Kidney (tissue), 13 donors: ENCODE measurements at regions not wholly inside any gene's neighbourhood (a gene's known extent, or its start where the extent isn't known, plus 50 kb on each side); places are given as distances from the start of the nearest gene placed in this dataset.
"Not testable (repeated sequence)": the region's sequence is repeated elsewhere in the genome, so short reads cannot be mapped to it uniquely, and the experiment has no call there.

Source experiments
- DNase-seq, 5 donors: peaks; one replicate each; pipeline ENCODE4 v3.0.0-alpha.2; 2013 to 2020
- FAIRE-seq: peaks from 2 replicates; lab custom pipeline; 2012; peaks lifted over from hg19 to GRCh38; lab: Jason Lieb, UNC
- H3K27ac ChIP-seq, 2 donors: one replicate each; pipeline ENCODE4 v1.7.0; 2013; ENCODE audit warnings: low read depth in 2 of 2, low read length in 2 of 2, inconsistent platforms in 1 of 2
- H3K27me3 ChIP-seq: one replicate; pipeline ENCODE4 v1.7.1; 2013; ENCODE audit warnings: low read length, inconsistent platforms; ENCODE audit not compliant: control insufficient read depth, insufficient read depth
- H3K36me3 ChIP-seq, 3 donors: one replicate each; pipeline versions ENCODE4 v1.7.0 to v1.7.1; 2013; ENCODE audit warnings: low read length in 3 of 3, control low read depth in 1 of 3, inconsistent platforms in 1 of 3; ENCODE audit not compliant: insufficient read depth in 3 of 3, control insufficient read depth in 2 of 3
- H3K4me1 ChIP-seq, 3 donors: one replicate each; pipeline versions ENCODE4 v1.7.0 to v1.7.1; 2013; ENCODE audit warnings: low read length in 3 of 3, inconsistent platforms in 1 of 3, low read depth in 1 of 3; ENCODE audit not compliant: control insufficient read depth in 2 of 3, insufficient read depth in 2 of 3
- H3K4me3 ChIP-seq, 3 donors: one replicate each; pipeline versions ENCODE4 v1.7.0 to v1.8.1; 2013; ENCODE audit warnings: low read length in 3 of 3, control low read depth in 1 of 3, inconsistent platforms in 1 of 3
- H3K9ac ChIP-seq, 3 donors: one replicate each; pipeline versions ENCODE4 v1.7.0 to v1.7.1; 2013; ENCODE audit warnings: low read length in 3 of 3, control low read depth in 1 of 3, inconsistent platforms in 1 of 3
- H3K9me3 ChIP-seq, 3 donors: one replicate each; pipeline versions ENCODE4 v1.7.0 to v1.7.1; 2013; ENCODE audit warnings: low read length in 3 of 3, control low read depth in 1 of 3, inconsistent platforms in 1 of 3; ENCODE audit not compliant: control insufficient read depth in 2 of 3, insufficient read depth in 1 of 3
- CTCF ChIP-seq: IDR thresholded peaks from 3 replicates; pipeline ENCODE4 v1.5.1; 2012; ENCODE audit warnings: mild to moderate bottlenecking, moderate library complexity, borderline replicate concordance; ENCODE audit not compliant: insufficient read depth; ENCODE audit errors: extremely low read depth
- intact Hi-C: fragments of 100-400 bp; cut with DNase I; formaldehyde crosslinking; loops from one replicate; pipeline ENCODE4 v1.11.1; 2022
- donor health status: control.
- donor health status: control.
- donor health status: control.
- donor health status: control.
- donor health status: control.
- donor health status: DM: yes; HTN: yes; CAD: no.
- donor health status: Normal renal cell carcinoma (clear cell type).

- Histone ChIP-seq H3K4me3 (no peak overlapping the region), H3K36me3 (no peaks in the 10 kb centered on the region), H3K9ac (no peak overlapping the region), H3K27me3 (no peaks in the 10 kb centered on the region), H3K27ac (no peak overlapping the region), H3K4me1 (no peaks in the 10 kb centered on the region), H3K9me3 (no peaks in the 10 kb centered on the region)
- FAIRE-seq (no peak), DNase-seq (no peak)
- no peak for TF ChIP-seq CTCF
- intact Hi-C loops = no loop called here
Observed at GRCh38 chrX:28177202-28177601, 196.0 kb upstream of the DCAF8L1 start.

- Histone ChIP-seq H3K27me3 (no peaks in the 10 kb centered on the region), H3K4me3 (no peak overlapping the region), H3K9me3 (no peaks in the 10 kb centered on the region), H3K4me1 (no peaks in the 10 kb centered on the region), H3K9ac (no peak overlapping the region), H3K36me3 (no peaks in the 10 kb centered on the region), H3K27ac (no peak overlapping the region)
- no peak for FAIRE-seq
- no peak for TF ChIP-seq CTCF
- DNase-seq = no peak
- intact Hi-C loops = no loop called here
Observed at GRCh38 chrX:28170713-28171112, 189.5 kb upstream of the DCAF8L1 start.

- Histone ChIP-seq H3K27me3 (no peaks in the 10 kb centered on the region), H3K36me3 (no peaks in the 10 kb centered on the region), H3K9ac (no peak overlapping the region), H3K4me3 (no peak overlapping the region), H3K4me1 (no peaks in the 10 kb centered on the region), H3K9me3 (no peaks in the 10 kb centered on the region), H3K27ac (no peak overlapping the region)
- no peak for DNase-seq
- intact Hi-C loops = no loop called here
- no peak for TF ChIP-seq CTCF
- FAIRE-seq = no peak
Observed at GRCh38 chrX:28158019-28158777, 176.9 kb upstream of the DCAF8L1 start.

DNA sequence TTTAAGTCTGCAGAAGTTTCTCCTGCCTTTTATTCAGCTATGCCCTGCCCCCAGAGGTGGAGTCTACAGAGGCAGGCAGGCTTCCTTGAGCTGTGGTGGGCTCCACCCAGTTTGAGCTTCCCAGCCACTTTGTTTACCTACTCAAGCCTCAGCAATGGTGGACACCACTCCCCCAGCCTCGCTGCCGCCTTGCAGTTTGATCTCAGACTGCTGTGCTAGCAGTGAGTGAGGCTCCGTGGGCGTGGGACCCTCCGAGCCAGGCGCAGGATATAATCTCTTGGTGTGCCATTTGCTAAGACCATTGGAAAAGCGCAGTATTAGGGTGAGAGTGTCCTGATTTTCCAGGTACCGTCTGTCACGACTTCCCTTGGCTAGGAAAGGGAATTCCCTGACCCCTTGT, 171.0 kb upstream of the DCAF8L1 start:
- H3K9ac ChIP-seq, H3K27ac ChIP-seq, intact Hi-C loops, H3K4me3 ChIP-seq, FAIRE-seq, H3K27me3 ChIP-seq, H3K36me3 ChIP-seq, H3K4me1 ChIP-seq, DNase-seq, H3K9me3 ChIP-seq: not testable (repeated sequence)
